IMR-90 (cell line): ENCODE measurements at regions not wholly inside any gene's neighbourhood (a gene's known extent, or its start where the extent isn't known, plus 50 kb on each side); places are given as distances from the start of the nearest gene placed in this dataset.

Source experiments
- ATAC-seq: fragments of 200-7000 bp; cut with Tn5 transposase; 2 replicates; pipeline ENCODE4 v1.9.1; 2020; ENCODE audit warnings: low read depth, mild to moderate bottlenecking, moderate library complexity
- BruUV-seq: library from RNA; stranded (reverse); fragments of 400-500 nt; replicated peaks from 2 replicates; lab custom pipeline; 2021; lab: Mats Ljungman, UMichigan
- CTCF ChIA-PET: fragments of 300-600 bp; formaldehyde crosslinking; extraction: SDS; loops from one replicate; lab custom pipeline; 2021; ENCODE audit warnings: antibody characterized with exemption; lab: Yijun Ruan, JAX
- POLR2A ChIA-PET: fragments of 300-600 bp; sonication (Branson Sonifier 250); formaldehyde crosslinking; loops from one replicate; lab custom pipeline; 2022; ENCODE audit warnings: antibody characterized with exemption; ENCODE audit not compliant: unreplicated experiment; lab: Charles Lee
- DNase-seq: peaks from one replicate; pipeline ENCODE4 v3.0.0; 2013
- H2AFZ ChIP-seq: replicated peaks from 2 replicates; pipeline ENCODE3; 2013; ENCODE audit warnings: low read length, mild to moderate bottlenecking; ENCODE audit not compliant: poor library complexity
- H2AK5ac ChIP-seq: 2 replicates; pipeline ENCODE4 v1.6.1; 2013; ENCODE audit warnings: low read depth, low read length, inconsistent platforms
- H2AK9ac ChIP-seq: replicated peaks from 2 replicates; pipeline ENCODE3; 2013; ENCODE audit warnings: mild to moderate bottlenecking, low read depth, low read length, moderate library complexity; ENCODE audit not compliant: poor library complexity
- H2BK120ac ChIP-seq: 2 replicates; pipeline ENCODE4 v1.6.1; 2013; ENCODE audit warnings: low read depth, low read length, inconsistent platforms
- H2BK15ac ChIP-seq: 3 replicates; pipeline ENCODE4 v1.6.1; 2013; ENCODE audit warnings: low read depth, low read length, inconsistent platforms
- H2BK20ac ChIP-seq: 2 replicates; pipeline ENCODE4 v1.6.1; 2013; ENCODE audit warnings: low read depth, mild to moderate bottlenecking, inconsistent platforms, low read length, moderate library complexity
- H2BK5ac ChIP-seq: 2 replicates; pipeline ENCODE4 v1.6.1; 2013; ENCODE audit warnings: mild to moderate bottlenecking, low read depth, low read length, inconsistent platforms; ENCODE audit not compliant: poor library complexity, severe bottlenecking
- H3K14ac ChIP-seq: replicated peaks from 2 replicates; pipeline ENCODE4 v1.6.1; 2013; ENCODE audit warnings: low read depth, low read length, inconsistent platforms
- H3K18ac ChIP-seq: 2 replicates; pipeline ENCODE4 v1.6.1; 2013; ENCODE audit warnings: low read depth, low read length, control low read depth
- H3K23ac ChIP-seq: 2 replicates; pipeline ENCODE4 v1.6.1; 2013; ENCODE audit warnings: low read depth, low read length, inconsistent platforms
- H3K27ac ChIP-seq: 2 replicates; pipeline ENCODE4 v1.5.1; 2013; ENCODE audit warnings: mild to moderate bottlenecking, control low read depth, low read length; ENCODE audit not compliant: insufficient read depth
- H3K27me3 ChIP-seq: 2 replicates; pipeline ENCODE4 v1.6.1; 2013; ENCODE audit warnings: low read length; ENCODE audit not compliant: control insufficient read depth, insufficient read depth
- H3K36me3 ChIP-seq: 2 replicates; pipeline ENCODE4 v1.6.1; 2013; ENCODE audit warnings: low read length, mixed read lengths; ENCODE audit not compliant: control insufficient read depth, insufficient read depth
- H3K4ac ChIP-seq: 2 replicates; pipeline ENCODE4 v1.6.1; 2013; ENCODE audit warnings: low read depth, low read length, inconsistent platforms
- H3K4me1 ChIP-seq: 2 replicates; pipeline ENCODE4 v1.6.1; 2013; ENCODE audit warnings: low read length, mixed read lengths; ENCODE audit not compliant: control insufficient read depth, insufficient read depth
- H3K4me2 ChIP-seq: 2 replicates; pipeline ENCODE4 v1.6.1; 2013; ENCODE audit warnings: low read depth, mild to moderate bottlenecking, control low read depth, low read length, moderate library complexity
- H3K4me3 ChIP-seq: 2 replicates; pipeline ENCODE4 v1.5.1; 2013; ENCODE audit warnings: low read depth, mild to moderate bottlenecking, control low read depth, low read length, moderate library complexity; ENCODE audit not compliant: insufficient read depth
- H3K56ac ChIP-seq: 2 replicates; pipeline ENCODE4 v1.6.1; 2013; ENCODE audit warnings: low read length, inconsistent platforms; ENCODE audit not compliant: insufficient read depth; ENCODE audit errors: extremely low read depth
- H3K79me1 ChIP-seq, 2 experiments: 2 replicates each; pipeline ENCODE4 v1.6.1; 2013; ENCODE audit warnings: low read length in 2 of 2, inconsistent platforms in 1 of 2, low read depth in 1 of 2
- H3K9ac ChIP-seq: 2 replicates; pipeline ENCODE4 v1.6.1; 2013; ENCODE audit warnings: low read depth, low read length, control low read depth
- H3K9me1 ChIP-seq: 2 replicates; pipeline ENCODE4 v1.6.1; 2013; ENCODE audit warnings: low read length, inconsistent platforms; ENCODE audit not compliant: insufficient read depth
- H3K9me3 ChIP-seq: 2 replicates; pipeline ENCODE4 v1.6.1; 2013; ENCODE audit warnings: low read length; ENCODE audit not compliant: control insufficient read depth, insufficient read depth
- H4K20me1 ChIP-seq: 2 replicates; pipeline ENCODE4 v1.6.1; 2013; ENCODE audit warnings: low read length, inconsistent platforms; ENCODE audit not compliant: insufficient read depth
- H4K5ac ChIP-seq: 2 replicates; pipeline ENCODE4 v1.6.1; 2013; ENCODE audit warnings: mild to moderate bottlenecking, low read depth, low read length, control low read depth
- H4K8ac ChIP-seq, 2 experiments: 2 replicates each; pipeline ENCODE4 v1.6.1; 2013; ENCODE audit warnings: low read depth in 2 of 2, low read length in 2 of 2, control low read depth in 1 of 2, inconsistent platforms in 1 of 2
- H4K91ac ChIP-seq: 2 replicates; pipeline ENCODE4 v1.6.1; 2013; ENCODE audit warnings: low read depth, low read length, inconsistent platforms; ENCODE audit not compliant: insufficient read depth
- MAZ ChIP-seq: IDR thresholded peaks from 2 replicates; pipeline ENCODE4 v1.6.1; 2012; ENCODE audit warnings: low read depth, mild to moderate bottlenecking, low read length, improper control_type of control experiment, moderate library complexity, borderline replicate concordance
- MXI1 ChIP-seq: IDR thresholded peaks from 2 replicates; pipeline ENCODE4 v1.6.1; 2012; ENCODE audit warnings: low read depth, mild to moderate bottlenecking, low read length, moderate library complexity, borderline replicate concordance
- WGBS, 2 experiments: methylation state at CpG; one replicate each; pipeline versions ENCODE4 v1.1.5 to v1.1.7; 2013; ENCODE audit warnings: missing lambda C conversion rate in 2 of 2; ENCODE audit not compliant: insufficient read length in 1 of 2; ENCODE audit errors: extremely low coverage in 2 of 2; 5-methylcytosine and 5-hydroxymethylcytosine counted together
- dilution Hi-C: fragments of 300-500 bp; cut with HindIII; formaldehyde crosslinking; loops from one replicate; pipeline ENCODE4 v1.14.3; 2018; ENCODE audit warnings: low sequenced_read_pairs; ENCODE audit not compliant: unreplicated experiment
- in situ Hi-C: fragments of 300-500 bp; cut with MboI; formaldehyde crosslinking; loops from 3 replicates; pipeline ENCODE4 v1.14.3; 2019; ENCODE audit warnings: low sequenced_read_pairs, inconsistent platforms, mixed read lengths
- intact Hi-C: fragments of 100-400 bp; cut with micrococcal nuclease; formaldehyde crosslinking; loops from 2 replicates; pipeline ENCODE4 v1.10.0; 2022
- TF ChIP-seq, protein P1 (sequence below): fragments of 150-350 bp; IDR thresholded peaks from 2 replicates; pipeline ENCODE4 v1.6.1; 2016; ENCODE audit warnings: low read depth, mild to moderate bottlenecking, low read length, moderate library complexity, borderline replicate concordance

GRCh38 chr3:3662610-3663009 lies 136.6 kb upstream of the LRRN1 start:
- H3K4me2 ChIP-seq = no peak overlapping the region
- WGBS, 2 experiments = no CpG with 5 or more reads among the region's 4 CpGs
- BruUV-seq = no TSS peak
- dilution Hi-C loops (no loop called here), in situ Hi-C loops (no loop called here), intact Hi-C loops (no loop called here)
- H3K9ac ChIP-seq = no peak overlapping the region
- H2AFZ ChIP-seq = no peak overlapping the region
- no peaks in the 10 kb centered on the region for H3K4me1 ChIP-seq
- H2BK20ac ChIP-seq = no peak overlapping the region
- H3K23ac ChIP-seq = no peak overlapping the region
- no peak overlapping the region for H2BK5ac ChIP-seq
- H2BK15ac ChIP-seq = no peak overlapping the region
- ChIA-PET POLR2A (no interaction called here), CTCF (no interaction called here)
- H3K18ac ChIP-seq = no peak overlapping the region
- H4K20me1 ChIP-seq = no peaks in the 10 kb centered on the region
- H3K27me3 ChIP-seq = no peaks in the 10 kb centered on the region
- H3K9me1 ChIP-seq = no peaks in the 10 kb centered on the region
- no peak overlapping the region for H4K8ac ChIP-seq
- no peak overlapping the region for H3K14ac ChIP-seq
- no peaks in the 10 kb centered on the region for H3K36me3 ChIP-seq
- no peak overlapping the region for H4K91ac ChIP-seq
- H3K4me3 ChIP-seq = no peak overlapping the region
- no peak overlapping the region for H2AK5ac ChIP-seq
- no peak for DNase-seq
- no peak overlapping the region for H2AK9ac ChIP-seq
- no peak overlapping the region for H3K56ac ChIP-seq
- no peak for TF ChIP-seq MAZ
- no peak for TF ChIP-seq MXI1
- TF ChIP-seq, protein P1, sequence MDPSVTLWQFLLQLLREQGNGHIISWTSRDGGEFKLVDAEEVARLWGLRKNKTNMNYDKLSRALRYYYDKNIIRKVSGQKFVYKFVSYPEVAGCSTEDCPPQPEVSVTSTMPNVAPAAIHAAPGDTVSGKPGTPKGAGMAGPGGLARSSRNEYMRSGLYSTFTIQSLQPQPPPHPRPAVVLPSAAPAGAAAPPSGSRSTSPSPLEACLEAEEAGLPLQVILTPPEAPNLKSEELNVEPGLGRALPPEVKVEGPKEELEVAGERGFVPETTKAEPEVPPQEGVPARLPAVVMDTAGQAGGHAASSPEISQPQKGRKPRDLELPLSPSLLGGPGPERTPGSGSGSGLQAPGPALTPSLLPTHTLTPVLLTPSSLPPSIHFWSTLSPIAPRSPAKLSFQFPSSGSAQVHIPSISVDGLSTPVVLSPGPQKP = no peak
- H3K4ac ChIP-seq = no peak overlapping the region
- H2BK120ac ChIP-seq = no peak overlapping the region
- peaks cover 20% of the 10 kb centered on the region for H3K9me3 ChIP-seq
- ATAC-seq = no peak
- H3K79me1 ChIP-seq = no peaks in the 10 kb centered on the region
- H4K5ac ChIP-seq = no peak overlapping the region
- H3K27ac ChIP-seq = no peak overlapping the region
